ENCODE measurements at regions not wholly inside any gene's neighbourhood (a gene's known extent, or its start where the extent isn't known, plus 50 kb on each side); places are given as distances from the start of the nearest gene placed in this dataset.

GRCh38 chr9:32705059-32705458, 69.6 kb upstream of the TAF1L start:
- Histone ChIP-seq H3K36me3 (ENCODE audit: control insufficient read depth in 2 of 2, extremely low read depth in 1 of 2, insufficient read depth in 2 of 2, low read length in 2 of 2) (no peaks in the 10 kb centered on the region), H3K4me1 (ENCODE audit: control insufficient read depth, extremely low read depth, insufficient read depth, low read length) (peaks cover 7% of the 10 kb centered on the region), H3K4me2 (ENCODE audit: control insufficient read depth, extremely low read depth, insufficient read depth, low read depth, low read length) (no peak overlapping the region), H3K79me2 (ENCODE audit: control insufficient read depth, insufficient read depth, low read length) (no peaks in the 10 kb centered on the region), H3K4me3 (ENCODE audit: control insufficient read depth in 2 of 3, extremely low read depth in 1 of 3, insufficient read depth in 2 of 3, low read depth in 1 of 3, low read length in 3 of 3) (no peak overlapping the region), H4K20me1 (ENCODE audit: control insufficient read depth, extremely low read depth, insufficient read depth, low read length) (no peaks in the 10 kb centered on the region), H3K27ac (ENCODE audit: control insufficient read depth, insufficient read depth, low read length) (no peak overlapping the region), H3K9me1 (ENCODE audit: control insufficient read depth, extremely low read depth, insufficient read depth, low read length) (no peaks in the 10 kb centered on the region), H3K9ac (ENCODE audit: control insufficient read depth, extremely low read depth, insufficient read depth, low read length) (no peak overlapping the region), H3K27me3 (ENCODE audit: control insufficient read depth, extremely low read depth, insufficient read depth, low read length) (peaks cover 7% of the 10 kb centered on the region), H3K9me3 (ENCODE audit: control insufficient read depth, low read depth, low read length) (no peaks in the 10 kb centered on the region), H2AFZ (ENCODE audit: control insufficient read depth, low read length) (no peak overlapping the region)
- DNase-seq (ENCODE audit: low read depth, low spot score): no peak
- no peak for TF ChIP-seq EZH2 (IDR thresholded peaks at IDR 0.05; ENCODE audit: low read length)
- TF ChIP-seq, protein P1, sequence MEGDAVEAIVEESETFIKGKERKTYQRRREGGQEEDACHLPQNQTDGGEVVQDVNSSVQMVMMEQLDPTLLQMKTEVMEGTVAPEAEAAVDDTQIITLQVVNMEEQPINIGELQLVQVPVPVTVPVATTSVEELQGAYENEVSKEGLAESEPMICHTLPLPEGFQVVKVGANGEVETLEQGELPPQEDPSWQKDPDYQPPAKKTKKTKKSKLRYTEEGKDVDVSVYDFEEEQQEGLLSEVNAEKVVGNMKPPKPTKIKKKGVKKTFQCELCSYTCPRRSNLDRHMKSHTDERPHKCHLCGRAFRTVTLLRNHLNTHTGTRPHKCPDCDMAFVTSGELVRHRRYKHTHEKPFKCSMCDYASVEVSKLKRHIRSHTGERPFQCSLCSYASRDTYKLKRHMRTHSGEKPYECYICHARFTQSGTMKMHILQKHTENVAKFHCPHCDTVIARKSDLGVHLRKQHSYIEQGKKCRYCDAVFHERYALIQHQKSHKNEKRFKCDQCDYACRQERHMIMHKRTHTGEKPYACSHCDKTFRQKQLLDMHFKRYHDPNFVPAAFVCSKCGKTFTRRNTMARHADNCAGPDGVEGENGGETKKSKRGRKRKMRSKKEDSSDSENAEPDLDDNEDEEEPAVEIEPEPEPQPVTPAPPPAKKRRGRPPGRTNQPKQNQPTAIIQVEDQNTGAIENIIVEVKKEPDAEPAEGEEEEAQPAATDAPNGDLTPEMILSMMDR (optimal IDR thresholded peaks at IDR 0.05 in 1 of 3, IDR thresholded peaks at IDR 0.05 in 1 of 3, conservative IDR thresholded peaks at IDR 0.05 in 1 of 3; ENCODE audit: extremely low read depth in 1 of 3, insufficient read depth in 2 of 3, low read length in 3 of 3): no peak
- no peak for FAIRE-seq
- dilution Hi-C loops (cut with MboI; ENCODE audit: extremely low pct_ligation_motif_present, low sequenced_read_pairs): no loop called here

GRCh38 chr9:32706004-32706724, 70.7 kb upstream of the TAF1L start:
- dilution Hi-C loops (cut with MboI; ENCODE audit: extremely low pct_ligation_motif_present, low sequenced_read_pairs): no loop called here
- DNase-seq (ENCODE audit: low read depth, low spot score) (no peak), FAIRE-seq (no peak)
- Histone ChIP-seq H3K79me2 (ENCODE audit: control insufficient read depth, insufficient read depth, low read length) (no peaks in the 10 kb centered on the region), H3K27me3 (ENCODE audit: control insufficient read depth, extremely low read depth, insufficient read depth, low read length) (peaks cover 7% of the 10 kb centered on the region), H3K9ac (ENCODE audit: control insufficient read depth, extremely low read depth, insufficient read depth, low read length) (no peak overlapping the region), H3K4me3 (ENCODE audit: control insufficient read depth in 2 of 3, extremely low read depth in 1 of 3, insufficient read depth in 2 of 3, low read depth in 1 of 3, low read length in 3 of 3) (no peak overlapping the region), H3K9me1 (ENCODE audit: control insufficient read depth, extremely low read depth, insufficient read depth, low read length) (no peaks in the 10 kb centered on the region), H3K27ac (ENCODE audit: control insufficient read depth, insufficient read depth, low read length) (no peak overlapping the region), H3K9me3 (ENCODE audit: control insufficient read depth, low read depth, low read length) (no peaks in the 10 kb centered on the region), H3K4me1 (ENCODE audit: control insufficient read depth, extremely low read depth, insufficient read depth, low read length) (peaks cover 7% of the 10 kb centered on the region), H3K4me2 (ENCODE audit: control insufficient read depth, extremely low read depth, insufficient read depth, low read depth, low read length) (no peak overlapping the region), H2AFZ (ENCODE audit: control insufficient read depth, low read length) (no peak overlapping the region), H3K36me3 (ENCODE audit: control insufficient read depth in 2 of 2, extremely low read depth in 1 of 2, insufficient read depth in 2 of 2, low read length in 2 of 2) (no peaks in the 10 kb centered on the region), H4K20me1 (ENCODE audit: control insufficient read depth, extremely low read depth, insufficient read depth, low read length) (no peaks in the 10 kb centered on the region)
- TF ChIP-seq, protein P1 (optimal IDR thresholded peaks at IDR 0.05 in 1 of 3, IDR thresholded peaks at IDR 0.05 in 1 of 3, conservative IDR thresholded peaks at IDR 0.05 in 1 of 3; ENCODE audit: extremely low read depth in 1 of 3, insufficient read depth in 2 of 3, low read length in 3 of 3): peak in 1 of 3 experiments; percentile 21
- no peak for TF ChIP-seq EZH2 (IDR thresholded peaks at IDR 0.05; ENCODE audit: low read length)
